Right cardiac atrium (tissue), 5 donors: ENCODE measurements at regions not wholly inside any gene's neighbourhood (a gene's known extent, or its start where the extent isn't known, plus 50 kb on each side); places are given as distances from the start of the nearest gene placed in this dataset.
A peak's percentile ranks its signal among the peaks of the same experiment; 100 is the strongest.

Source experiments
- ATAC-seq, 2 donors: fragments of 200-7000 bp; cut with Tn5 transposase; one replicate each; pipeline versions ENCODE4 v1.8.0 to v1.9.1; 2020; ENCODE audit warnings: moderate library complexity in 2 of 2, mild to moderate bottlenecking in 1 of 2
- DNase-seq, 3 donors: peaks; one replicate each; pipeline ENCODE4 v3.0.0-alpha.2; 2020
- H3K27ac ChIP-seq: one replicate; pipeline ENCODE4 v1.5.1; 2013; ENCODE audit warnings: mild to moderate bottlenecking, low read length, control low read depth, moderate library complexity
- H3K27me3 ChIP-seq: one replicate; pipeline ENCODE4 v1.6.1; 2013; ENCODE audit not compliant: control insufficient read depth, insufficient read depth
- H3K4me1 ChIP-seq: one replicate; pipeline ENCODE4 v1.6.1; 2013; ENCODE audit warnings: low read length; ENCODE audit not compliant: control insufficient read depth, insufficient read depth
- H3K4me3 ChIP-seq: one replicate; pipeline ENCODE4 v1.5.1; 2013; ENCODE audit warnings: low read length, control low read depth
- H3K9me3 ChIP-seq: one replicate; pipeline ENCODE4 v1.6.1; 2013; ENCODE audit warnings: low read length; ENCODE audit not compliant: control insufficient read depth
- WGBS: extraction: QIAGEN DNeasy Blood & Tissue Kit; methylation state at CpG from one replicate; pipeline ENCODE4 v1.1.7; 2013; 5-methylcytosine and 5-hydroxymethylcytosine counted together
- intact Hi-C, 4 donors: fragments of 100-400 bp; cut with DNase I; formaldehyde crosslinking; loops; one replicate each; pipeline versions ENCODE4 v1.11.0 to v1.14.0; 2022 to 2023
- donor health status: healthy with polysubstance abuse.
- donor health status: DM: no; HTN: yes; CAD: no.
- donor health status: DM: no; HTN: no; CAD: no.
- donor health status: DM: no; HTN: yes; CAD: no; lungs with severe emphysema.
- donor health status: DM: yes; HTN: yes; CAD: no.

DNA sequence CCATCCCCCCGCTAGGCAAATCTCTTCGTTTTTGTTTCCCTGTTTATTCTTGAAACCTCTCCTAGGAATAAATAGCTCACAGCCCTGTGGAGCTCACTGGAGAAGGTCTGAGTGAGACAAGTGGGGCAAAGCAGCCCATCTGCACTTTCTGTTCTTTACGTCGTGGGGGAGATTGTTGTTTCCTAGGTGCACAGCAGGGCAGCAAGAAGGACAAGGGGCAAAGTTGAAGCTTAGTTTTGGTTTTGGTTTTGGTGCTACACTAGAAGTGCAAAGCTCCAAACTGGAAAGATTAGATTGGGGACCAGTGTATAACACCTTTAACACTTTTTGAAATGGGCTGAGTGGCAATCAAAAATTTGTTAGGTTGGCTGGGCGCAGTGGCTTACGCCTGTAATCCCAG, 76.6 kb downstream of the GPR88 start:
- Histone ChIP-seq H3K4me1 (peaks cover 3% of the 10 kb centered on the region), H3K4me3 (no peak overlapping the region), H3K27ac (no peak overlapping the region), H3K9me3 (no peaks in the 10 kb centered on the region), H3K27me3 (no peaks in the 10 kb centered on the region)
- no peak for ATAC-seq
- intact Hi-C loops, result loop anchor here in 1 of 4 donors (10.0 kb wide), 1 partner anchor 140 kb away; no protein-coding TSS in a partner anchor
- WGBS, result 86% methylated on average over 6 of the region's 6 CpGs
- DNase-seq, result no peak

DNA sequence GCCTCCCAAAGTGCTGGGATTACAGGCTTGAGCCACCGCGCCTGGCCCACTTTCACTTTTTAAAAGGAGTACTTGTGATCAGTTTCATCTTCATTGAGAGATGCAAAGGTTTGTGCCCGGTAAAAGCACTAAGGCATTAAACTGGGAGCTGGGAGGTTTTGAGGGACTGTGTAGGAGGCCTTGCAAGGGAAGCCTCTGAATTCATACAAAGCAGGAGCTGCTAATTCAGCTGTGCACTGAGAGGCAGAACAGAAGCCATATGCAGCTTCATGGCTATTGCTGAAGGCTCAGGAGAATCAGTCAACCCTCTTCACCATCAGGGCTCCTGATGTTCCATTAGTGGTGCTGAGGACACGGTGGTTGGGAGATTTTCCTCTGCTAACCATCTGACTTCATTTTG, 77.7 kb downstream of the GPR88 start:
- DNase-seq (no peak), ATAC-seq (no peak)
- H3K4me1 ChIP-seq, result no peaks in the 10 kb centered on the region
- intact Hi-C loops, result loop anchor here in 1 of 4 donors (10.0 kb wide), 1 partner anchor 141 kb away; no protein-coding TSS in a partner anchor
- no peak overlapping the region for H3K27ac ChIP-seq
- no peaks in the 10 kb centered on the region for H3K27me3 ChIP-seq
- no peak overlapping the region for H3K4me3 ChIP-seq
- 88% methylated on average over 4 of the region's 4 CpGs for WGBS
- H3K9me3 ChIP-seq, result no peaks in the 10 kb centered on the region

DNA sequence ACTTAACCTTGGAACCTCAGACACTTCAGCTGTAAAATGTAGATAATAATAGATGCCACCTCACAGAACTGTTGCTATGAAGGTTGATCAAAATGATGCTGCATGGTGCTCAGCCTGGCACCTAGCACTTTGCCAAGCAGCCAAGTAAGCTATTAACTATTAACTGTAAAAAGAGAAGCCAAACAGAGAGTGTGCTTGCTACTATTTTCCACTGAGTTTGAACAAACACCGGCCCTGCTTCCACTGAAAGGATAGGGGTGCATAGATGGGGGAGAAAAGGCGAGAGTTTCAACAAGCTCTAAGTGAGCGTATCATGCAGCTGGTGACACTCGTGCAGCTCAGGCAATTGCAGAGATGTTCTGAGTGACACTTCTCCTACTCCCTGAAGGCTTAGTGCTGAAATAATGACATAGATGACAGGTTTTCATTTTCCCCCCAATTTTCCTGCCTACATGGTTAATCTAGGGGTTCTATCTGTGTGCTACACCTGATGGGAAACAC, 78.2 kb downstream of the GPR88 start:
- H3K4me1 ChIP-seq, result no peaks in the 10 kb centered on the region
- DNase-seq, result no peak
- no peaks in the 10 kb centered on the region for H3K9me3 ChIP-seq
- H3K27me3 ChIP-seq, result no peaks in the 10 kb centered on the region
- 83% methylated on average over 4 of the region's 4 CpGs for WGBS
- ATAC-seq, result no peak
- no peak overlapping the region for H3K4me3 ChIP-seq
- intact Hi-C loops, result loop anchor here in 1 of 4 donors (10.0 kb wide), 1 partner anchor 141 kb away; no protein-coding TSS in a partner anchor
- H3K27ac ChIP-seq, result no peak overlapping the region

DNA sequence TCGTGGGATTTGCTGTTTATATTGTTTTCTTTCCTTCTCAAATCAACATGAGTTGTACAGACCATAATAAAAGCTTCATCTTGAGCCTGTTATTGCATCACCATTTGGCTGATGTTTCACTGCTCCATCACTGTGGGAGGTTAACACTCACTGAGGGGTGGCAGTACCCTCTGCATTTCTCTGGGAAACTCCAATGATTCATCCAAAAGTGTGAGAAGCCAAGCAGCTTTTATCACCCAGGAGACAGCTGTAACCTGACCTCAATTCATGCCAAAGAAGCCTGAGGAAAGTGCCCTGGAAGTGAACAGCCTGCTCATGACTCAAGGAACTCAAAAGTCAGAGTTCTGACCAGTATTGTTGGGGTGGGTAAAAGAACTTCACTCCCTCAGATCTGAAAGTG, 84.1 kb downstream of the GPR88 start:
- no peak overlapping the region for H3K27ac ChIP-seq
- H3K4me3 ChIP-seq, result no peak overlapping the region
- intact Hi-C loops, result no loop called here
- WGBS, result 23% methylated on average over 1 of the region's 1 CpG
- peak; percentile 85 to 94 for ATAC-seq
- DNase-seq, result peak in 1 of 3 donors; percentile 18
- no peaks in the 10 kb centered on the region for H3K4me1 ChIP-seq
- no peaks in the 10 kb centered on the region for H3K9me3 ChIP-seq
- no peaks in the 10 kb centered on the region for H3K27me3 ChIP-seq

DNA sequence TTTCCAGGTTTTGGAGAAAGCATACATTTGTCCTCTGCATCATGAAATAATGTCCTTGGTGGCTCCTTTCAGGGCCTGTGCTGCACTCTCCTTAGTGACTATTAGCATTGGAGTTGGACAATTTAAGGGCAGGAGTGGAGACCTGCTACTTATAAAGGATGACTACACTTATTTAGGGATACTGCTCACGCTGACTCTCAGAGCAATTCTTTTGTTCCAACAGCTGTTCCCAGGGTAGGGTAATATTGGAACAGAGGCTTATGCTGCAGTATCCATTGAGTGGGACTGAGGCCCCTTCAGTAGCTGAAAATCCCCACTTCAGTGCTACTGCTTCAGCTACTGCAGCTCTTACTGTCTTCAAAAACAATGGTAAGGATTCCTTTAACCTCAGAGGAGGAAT, 84.6 kb downstream of the GPR88 start:
- 74% methylated on average over 1 of the region's 1 CpG for WGBS
- DNase-seq (no peak), ATAC-seq (peak in 1 of 2 donors; percentile 16)
- intact Hi-C loops, result no loop called here
- Histone ChIP-seq H3K27me3 (no peaks in the 10 kb centered on the region), H3K4me1 (no peaks in the 10 kb centered on the region), H3K9me3 (no peaks in the 10 kb centered on the region), H3K27ac (no peak overlapping the region), H3K4me3 (no peak overlapping the region)

DNA sequence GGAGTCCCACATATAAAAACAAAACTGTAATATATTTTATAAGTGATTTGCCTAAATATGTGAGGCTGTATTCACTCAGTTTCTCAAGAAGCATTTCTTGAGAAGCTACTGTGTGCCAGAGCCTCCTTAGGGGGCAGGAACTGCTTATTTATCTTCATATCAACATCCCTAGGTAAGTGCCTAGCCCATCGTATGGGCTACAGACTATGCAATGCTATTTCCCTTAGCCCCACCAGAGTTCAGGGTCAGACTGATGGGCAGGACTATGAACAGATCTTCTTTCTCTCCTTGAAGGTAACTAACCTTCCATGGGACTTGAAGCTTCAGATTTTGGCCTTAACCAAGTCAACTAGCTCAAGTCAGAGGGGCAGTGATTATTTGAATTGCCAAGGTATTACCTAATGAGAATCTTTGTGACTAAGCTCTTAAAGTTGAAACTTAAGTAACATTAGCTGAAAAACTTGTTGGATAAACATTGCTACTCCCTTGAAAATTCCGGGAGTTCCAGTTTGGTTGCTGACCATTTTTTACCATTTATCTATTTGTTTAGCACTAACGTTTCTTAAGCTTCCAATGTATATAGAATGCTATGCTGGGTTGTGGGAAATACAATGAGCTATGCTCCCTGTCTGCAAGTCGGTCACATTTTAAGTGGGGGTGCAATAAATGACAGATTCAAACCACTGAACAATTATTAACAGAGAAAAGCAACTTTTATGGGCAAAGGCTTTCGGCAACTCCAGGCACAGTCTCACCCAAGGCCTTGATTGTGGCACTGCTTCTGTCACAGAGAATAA, 85.2 kb downstream of the GPR88 start:
- Histone ChIP-seq H3K27ac (no peak overlapping the region), H3K4me1 (no peaks in the 10 kb centered on the region), H3K4me3 (no peak overlapping the region), H3K9me3 (no peaks in the 10 kb centered on the region), H3K27me3 (no peaks in the 10 kb centered on the region)
- no peak for DNase-seq
- intact Hi-C loops, result no loop called here
- ATAC-seq, result no peak
- WGBS, result 63% methylated on average over 5 of the region's 5 CpGs

DNA sequence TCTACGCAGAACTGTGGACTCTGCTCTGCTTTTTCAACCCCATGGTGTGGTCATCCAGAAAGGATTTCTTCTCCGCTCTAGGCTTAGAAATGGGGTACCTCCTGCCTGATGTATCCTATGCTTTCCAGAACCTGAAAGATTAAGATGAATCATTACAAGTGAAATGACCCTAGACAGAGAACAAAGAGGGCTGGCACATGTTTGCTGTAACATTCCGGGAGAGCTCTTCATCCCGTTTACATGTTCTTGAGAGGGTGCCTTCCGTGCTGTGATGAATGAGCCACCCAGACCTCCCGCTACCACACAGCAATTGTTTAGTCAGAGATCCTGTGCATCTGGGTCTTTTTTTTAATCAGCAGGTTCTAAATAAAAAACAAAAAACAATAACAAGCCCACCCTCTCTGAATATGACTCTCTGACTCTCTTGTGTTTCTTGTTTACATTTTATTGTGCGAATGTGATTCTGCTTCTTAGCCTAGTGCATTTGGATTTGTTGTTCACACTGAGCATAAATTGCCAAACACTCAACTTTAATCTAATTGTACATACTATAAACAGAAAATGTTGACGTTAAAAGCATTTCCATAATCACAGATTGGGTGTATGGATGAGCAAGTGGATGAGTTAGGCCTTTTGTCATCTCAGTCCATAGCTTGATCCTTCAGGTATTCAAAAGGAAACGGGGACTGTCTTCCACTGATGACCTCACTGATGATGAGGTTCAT, 87.1 kb downstream of the GPR88 start:
- H3K4me1 ChIP-seq, result no peaks in the 10 kb centered on the region
- H3K4me3 ChIP-seq, result no peak overlapping the region
- no peak overlapping the region for H3K27ac ChIP-seq
- WGBS, result 91% methylated on average over 9 of the region's 9 CpGs
- ATAC-seq, result no peak
- no peak for DNase-seq
- no peaks in the 10 kb centered on the region for H3K9me3 ChIP-seq
- H3K27me3 ChIP-seq, result no peaks in the 10 kb centered on the region
- intact Hi-C loops, result no loop called here

DNA sequence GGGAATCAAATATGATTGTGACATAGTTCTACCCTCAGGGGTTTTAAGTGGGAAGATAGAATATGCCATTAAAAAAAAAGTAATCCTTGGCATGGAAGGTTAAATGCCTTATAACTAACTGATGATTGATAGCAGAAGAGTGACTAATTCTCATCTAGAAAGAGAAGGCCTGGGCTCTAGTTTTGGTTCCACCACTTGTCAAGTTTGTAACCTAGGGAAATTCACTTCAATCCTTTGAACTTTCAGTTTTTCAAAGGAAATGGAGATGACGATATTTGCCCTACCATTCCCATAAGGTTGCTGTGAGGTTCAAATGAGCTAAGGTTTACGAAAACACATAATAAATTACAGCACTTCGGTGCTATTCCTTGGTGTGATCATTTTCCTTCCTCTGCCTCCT, 88.5 kb downstream of the GPR88 start:
- Histone ChIP-seq H3K9me3 (no peaks in the 10 kb centered on the region), H3K27ac (no peak overlapping the region), H3K27me3 (no peaks in the 10 kb centered on the region), H3K4me1 (no peaks in the 10 kb centered on the region), H3K4me3 (no peak overlapping the region)
- DNase-seq (no peak), ATAC-seq (no peak)
- intact Hi-C loops, result no loop called here
- WGBS, result 73% methylated on average over 3 of the region's 3 CpGs

DNA sequence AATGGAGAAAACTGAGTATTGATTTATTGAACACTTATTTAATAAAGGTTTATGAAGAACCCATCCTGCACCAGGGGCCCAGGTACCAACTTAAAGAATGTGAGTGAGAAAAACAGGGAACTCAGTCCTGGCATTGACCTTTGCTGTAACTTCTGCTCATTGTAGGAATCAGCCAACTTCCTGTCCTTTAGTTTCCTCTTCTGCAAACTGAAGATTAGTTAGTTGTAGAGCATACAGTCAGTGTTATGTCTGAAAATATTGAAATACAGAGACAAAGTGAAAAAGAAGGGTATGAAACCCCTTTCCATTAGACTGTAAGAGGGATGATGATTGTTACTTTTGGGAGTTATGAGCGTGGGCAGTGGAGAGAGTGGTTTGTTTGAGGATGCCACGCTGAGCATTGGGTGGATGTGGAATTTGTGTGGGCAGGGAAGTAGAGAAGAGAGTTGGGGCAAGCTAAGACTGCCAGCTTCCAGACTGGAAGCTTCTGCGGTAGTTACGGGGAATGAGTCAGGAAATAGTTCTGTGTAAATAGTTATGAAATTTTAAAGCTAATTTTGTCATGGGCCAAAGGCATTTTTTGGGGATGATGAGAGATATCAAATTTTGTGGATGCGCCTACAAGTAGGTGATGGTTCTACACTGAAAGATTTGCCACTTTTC, 89.2 kb downstream of the GPR88 start:
- Histone ChIP-seq H3K9me3 (no peaks in the 10 kb centered on the region), H3K27me3 (no peaks in the 10 kb centered on the region), H3K4me1 (no peaks in the 10 kb centered on the region), H3K4me3 (no peak overlapping the region), H3K27ac (no peak overlapping the region)
- no peak for DNase-seq
- intact Hi-C loops, result no loop called here
- ATAC-seq, result peak in 1 of 2 donors; percentile 43
- 78% methylated on average over 5 of the region's 5 CpGs for WGBS

DNA sequence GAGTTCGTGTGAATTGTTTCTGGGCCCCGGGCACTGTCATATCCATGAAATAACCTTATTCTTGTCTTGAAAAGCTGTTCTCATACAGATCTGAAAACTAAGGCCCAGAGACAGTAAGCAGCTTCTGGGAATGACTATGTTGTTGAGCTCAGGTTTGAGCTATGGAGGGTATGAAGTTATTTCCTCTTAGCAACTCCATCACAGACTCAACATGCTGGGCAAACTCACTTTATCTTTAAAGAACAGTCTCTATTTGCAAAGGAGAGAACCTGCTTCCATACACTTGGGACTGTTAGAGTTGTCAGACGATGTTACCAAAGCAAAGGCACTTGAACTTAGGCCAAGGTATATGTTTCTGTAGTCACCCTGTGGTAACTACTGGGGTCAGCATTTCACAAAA, 90.0 kb downstream of the GPR88 start:
- Histone ChIP-seq H3K4me3 (no peak overlapping the region), H3K27me3 (no peaks in the 10 kb centered on the region), H3K9me3 (no peaks in the 10 kb centered on the region), H3K4me1 (no peaks in the 10 kb centered on the region), H3K27ac (no peak overlapping the region)
- DNase-seq, result no peak
- intact Hi-C loops, result no loop called here
- no peak for ATAC-seq
- 94% methylated on average over 3 of the region's 3 CpGs for WGBS

DNA sequence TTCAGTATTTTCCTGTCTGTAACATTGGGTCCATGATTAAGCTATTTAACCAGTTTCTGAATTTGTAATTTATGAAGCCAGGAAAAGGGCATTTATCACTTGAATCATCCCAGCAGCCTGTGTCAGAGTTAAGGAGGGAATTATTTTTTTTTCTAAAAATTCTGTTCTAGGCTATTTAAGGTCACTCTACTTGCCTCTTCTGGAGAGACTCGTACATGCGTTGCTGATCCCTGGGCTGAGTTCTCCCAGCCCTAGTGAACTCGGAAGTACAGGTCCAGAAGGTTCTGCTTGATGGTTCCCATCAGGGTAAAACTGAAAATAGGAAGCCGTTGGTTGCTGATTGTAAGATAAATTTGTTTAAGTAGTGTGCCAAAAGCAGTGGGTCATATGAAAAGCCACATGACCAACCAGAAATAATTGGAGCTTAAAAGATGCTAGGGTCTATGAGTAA, 90.7 kb downstream of the GPR88 start:
- peak in 1 of 2 donors; percentile 33 for ATAC-seq
- no peaks in the 10 kb centered on the region for H3K9me3 ChIP-seq
- intact Hi-C loops, result no loop called here

More for the DNA sequence above, 90.7 kb downstream of the GPR88 start:
- H3K4me1 ChIP-seq, result no peaks in the 10 kb centered on the region
- H3K27me3 ChIP-seq, result no peaks in the 10 kb centered on the region
- no peak overlapping the region for H3K27ac ChIP-seq
- 49% methylated on average over 4 of the region's 4 CpGs for WGBS
- H3K4me3 ChIP-seq, result no peak overlapping the region
- DNase-seq, result no peak
